ENCODE measurements at regions not wholly inside any gene's neighbourhood (a gene's known extent, or its start where the extent isn't known, plus 50 kb on each side); places are given as distances from the start of the nearest gene placed in this dataset.
"Not testable (repeated sequence)": the region's sequence is repeated elsewhere in the genome, so short reads cannot be mapped to it uniquely, and the experiment has no call there.

DNA sequence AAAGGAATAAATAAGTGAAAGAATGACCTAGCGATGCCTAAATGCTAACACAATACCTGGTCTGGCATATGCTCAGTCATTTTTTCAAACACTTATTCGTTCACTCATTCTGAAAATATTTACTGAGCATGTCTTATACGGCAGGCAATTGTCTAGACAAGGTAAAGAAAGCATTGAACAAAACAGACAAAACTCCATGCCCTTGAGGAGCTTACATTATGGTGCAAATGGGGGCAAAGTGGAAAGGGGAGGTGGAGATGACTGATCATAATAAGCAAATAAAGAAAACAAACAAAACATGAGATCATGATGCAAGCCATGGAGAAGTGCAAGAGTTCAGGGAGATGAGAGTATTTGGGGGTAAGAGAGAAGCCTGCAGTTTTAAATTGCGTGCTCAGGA, 334.6 kb upstream of the PPARGC1A start:
- no peak for ATAC-seq (replicated peaks in 6 of 8)
- H3K4me3 ChIP-seq: no peak overlapping the region
- no peak overlapping the region for H3K27ac ChIP-seq
- WGBS, 10 experiments: 72 to 100% (median 82%) methylated on average over 1 to 4 of the region's 4 CpGs
- in situ Hi-C loops (cut with MboI; ENCODE audit: low pct_unique_long_range_greater_than_20kb in 2 of 9, low sequenced_read_pairs in 9 of 9, unreplicated experiment in 9 of 9): no loop called here
- no peaks in the 10 kb centered on the region for H3K4me1 ChIP-seq (replicated peaks in 1 of 2)

DNA sequence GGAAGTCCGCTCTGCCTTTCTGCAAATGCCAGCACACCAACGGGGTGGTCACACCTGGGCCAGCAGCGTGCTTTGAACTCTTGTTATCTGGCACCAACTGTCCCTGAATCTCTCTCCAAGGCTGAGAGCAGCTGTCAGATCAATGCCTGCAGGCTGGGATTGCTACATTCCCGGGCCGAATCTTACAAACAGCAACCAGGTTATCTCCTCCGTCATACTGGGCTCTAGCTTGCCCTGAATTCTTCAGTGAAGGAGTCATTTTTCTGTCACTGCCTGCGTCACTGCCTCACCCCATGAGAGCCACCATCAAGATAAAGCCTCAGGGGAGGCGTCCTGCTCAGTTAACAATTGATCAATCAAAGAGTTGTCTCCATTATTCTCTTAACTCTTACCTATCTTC, 329.4 kb upstream of the PPARGC1A start:
- Histone ChIP-seq H3K4me3 (no peak overlapping the region), H3K27ac (no peak overlapping the region), H3K4me1 (replicated peaks in 1 of 2) (no peaks in the 10 kb centered on the region)
- in situ Hi-C loops (cut with MboI; ENCODE audit: low pct_unique_long_range_greater_than_20kb in 2 of 9, low sequenced_read_pairs in 9 of 9, unreplicated experiment in 9 of 9): no loop called here
- WGBS, 10 experiments: 60 to 100% (median 83%) methylated on average over 1 to 5 of the region's 8 CpGs; no CpG with 5 or more reads in 1 of the 10 experiments
- ATAC-seq (replicated peaks in 6 of 8): no peak

DNA sequence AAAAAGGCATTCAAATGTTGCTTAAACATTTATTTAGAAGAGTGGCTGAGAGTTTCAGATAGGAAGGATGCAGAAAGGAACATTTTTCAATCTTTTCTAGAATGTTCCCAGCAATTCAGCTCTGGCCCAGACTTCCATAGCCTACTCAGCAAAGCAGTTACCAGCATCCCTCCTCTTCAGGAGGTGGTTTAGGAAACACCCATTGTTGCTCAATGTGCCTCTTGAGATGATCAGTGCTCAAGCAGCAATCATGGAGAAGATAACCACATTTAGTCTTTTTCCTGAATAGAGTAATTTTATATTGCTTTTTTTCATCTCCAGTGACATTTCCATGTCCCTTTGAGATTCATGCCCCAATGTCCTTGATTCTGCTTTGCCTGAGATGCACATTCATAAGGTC, 328.7 kb upstream of the PPARGC1A start:
- no peak for ATAC-seq (replicated peaks in 6 of 8)
- Histone ChIP-seq H3K4me1 (replicated peaks in 1 of 2) (no peaks in the 10 kb centered on the region), H3K4me3 (no peak overlapping the region), H3K27ac (no peak overlapping the region)
- in situ Hi-C loops (cut with MboI; ENCODE audit: low pct_unique_long_range_greater_than_20kb in 2 of 9, low sequenced_read_pairs in 9 of 9, unreplicated experiment in 9 of 9): no loop called here

DNA sequence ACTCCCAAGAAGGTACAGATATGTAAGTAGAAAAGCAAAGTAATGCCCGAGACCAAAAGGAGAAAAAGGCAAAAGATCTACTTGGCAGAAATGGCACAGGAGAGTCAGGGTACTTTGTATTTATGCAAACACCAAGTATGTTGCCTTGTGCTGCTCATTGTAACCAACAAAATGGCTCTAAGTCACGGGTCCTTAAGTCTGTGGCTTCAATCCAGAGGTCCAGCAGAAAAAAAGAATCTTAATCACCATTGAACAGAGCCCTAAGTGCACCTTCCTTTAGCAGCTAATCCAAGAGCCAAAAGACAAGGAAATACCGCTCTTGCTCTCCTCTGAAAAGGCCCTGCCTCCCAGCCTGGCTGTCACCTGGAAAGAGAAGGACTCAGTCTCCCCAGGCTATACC, 324.9 kb upstream of the PPARGC1A start:
- no peaks in the 10 kb centered on the region for H3K4me1 ChIP-seq (replicated peaks in 1 of 2)
- H3K27ac ChIP-seq: no peak overlapping the region
- in situ Hi-C loops (cut with MboI; ENCODE audit: low pct_unique_long_range_greater_than_20kb in 2 of 9, low sequenced_read_pairs in 9 of 9, unreplicated experiment in 9 of 9): no loop called here
- H3K4me3 ChIP-seq: no peak overlapping the region
- no peak for ATAC-seq (replicated peaks in 6 of 8)
- 39 to 100% (median 72%) methylated on average over 1 to 3 of the region's 3 CpGs; no CpG with 5 or more reads in 3 of the 10 experiments for WGBS, 10 experiments

DNA sequence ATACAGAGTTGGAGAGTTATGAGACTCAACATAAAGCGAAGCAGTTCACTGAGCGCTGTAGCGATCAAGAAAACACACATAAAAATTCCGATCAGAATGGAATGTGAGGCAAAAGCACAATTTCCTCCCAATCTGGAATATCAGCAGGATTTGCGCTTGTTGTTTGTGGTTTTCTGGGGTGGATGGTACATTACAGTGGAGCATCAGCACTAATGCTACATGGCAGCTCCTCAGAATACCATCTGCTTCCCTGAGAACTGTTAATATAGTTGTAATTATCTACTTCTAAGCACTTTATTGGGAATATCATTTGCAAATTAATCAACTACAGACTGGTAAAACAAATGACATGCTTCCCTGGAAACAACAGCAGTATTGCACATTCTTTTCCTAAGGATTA, 324.1 kb upstream of the PPARGC1A start:
- Histone ChIP-seq H3K4me3 (no peak overlapping the region), H3K27ac (no peak overlapping the region), H3K4me1 (replicated peaks in 1 of 2) (no peaks in the 10 kb centered on the region)
- 57 to 100% (median 75%) methylated on average over 3 to 5 of the region's 5 CpGs; no CpG with 5 or more reads in 1 of the 10 experiments for WGBS, 10 experiments
- in situ Hi-C loops (cut with MboI; ENCODE audit: low pct_unique_long_range_greater_than_20kb in 2 of 9, low sequenced_read_pairs in 9 of 9, unreplicated experiment in 9 of 9): no loop called here
- ATAC-seq (replicated peaks in 6 of 8): no peak

DNA sequence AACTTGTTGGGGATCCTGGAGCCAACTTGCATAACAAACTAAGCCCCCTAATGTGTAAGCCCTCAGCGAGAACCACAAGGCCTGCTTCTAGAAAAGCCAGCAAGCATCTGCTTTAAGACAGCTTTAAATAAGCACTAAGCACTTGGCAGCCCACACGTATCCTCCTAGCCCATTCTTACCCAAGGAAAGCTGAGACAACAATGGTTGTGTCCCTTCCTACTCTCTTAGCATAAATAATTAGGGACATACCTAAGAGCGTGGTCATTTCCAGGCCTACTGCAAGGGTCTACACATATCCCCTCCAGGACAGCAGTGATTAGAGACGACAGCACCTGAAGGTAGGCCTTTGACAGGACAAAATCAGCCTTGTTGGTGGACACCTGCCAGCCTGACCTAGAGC, 322.8 kb upstream of the PPARGC1A start:
- no peaks in the 10 kb centered on the region for H3K4me1 ChIP-seq (replicated peaks in 1 of 2)
- ATAC-seq (replicated peaks in 6 of 8): no peak
- no peak overlapping the region for H3K27ac ChIP-seq
- no peak overlapping the region for H3K4me3 ChIP-seq
- 69 to 100% (median 88%) methylated on average over 1 to 4 of the region's 4 CpGs; no CpG with 5 or more reads in 2 of the 10 experiments for WGBS, 10 experiments
- in situ Hi-C loops (cut with MboI; ENCODE audit: low pct_unique_long_range_greater_than_20kb in 2 of 9, low sequenced_read_pairs in 9 of 9, unreplicated experiment in 9 of 9): no loop called here

DNA sequence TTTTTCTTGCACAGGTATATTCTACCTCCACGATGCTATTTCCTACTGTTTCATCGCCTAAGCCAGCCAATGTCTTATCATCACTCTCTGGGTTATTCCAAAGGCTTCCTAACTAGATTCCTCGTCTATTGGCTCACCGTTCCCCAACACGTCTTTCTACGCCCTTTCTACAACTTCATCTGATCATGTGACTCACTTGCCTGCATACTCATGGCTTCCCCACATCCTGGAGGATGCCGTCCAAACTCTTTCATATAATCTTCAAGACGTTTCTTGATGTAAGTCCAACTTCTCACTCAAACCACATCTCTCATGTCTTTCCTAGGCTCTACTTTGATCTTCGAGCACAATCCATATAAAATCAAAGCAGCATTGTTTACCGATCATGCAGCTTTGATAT, 322.0 kb upstream of the PPARGC1A start:
- Histone ChIP-seq H3K27ac (no peak overlapping the region), H3K4me3 (no peak overlapping the region), H3K4me1 (replicated peaks in 1 of 2) (no peaks in the 10 kb centered on the region)
- in situ Hi-C loops (cut with MboI; ENCODE audit: low pct_unique_long_range_greater_than_20kb in 2 of 9, low sequenced_read_pairs in 9 of 9, unreplicated experiment in 9 of 9): no loop called here
- WGBS, 10 experiments: 67 to 100% (median 90%) methylated on average over 2 to 10 of the region's 10 CpGs; no CpG with 5 or more reads in 1 of the 10 experiments
- no peak for ATAC-seq (replicated peaks in 6 of 8)

DNA sequence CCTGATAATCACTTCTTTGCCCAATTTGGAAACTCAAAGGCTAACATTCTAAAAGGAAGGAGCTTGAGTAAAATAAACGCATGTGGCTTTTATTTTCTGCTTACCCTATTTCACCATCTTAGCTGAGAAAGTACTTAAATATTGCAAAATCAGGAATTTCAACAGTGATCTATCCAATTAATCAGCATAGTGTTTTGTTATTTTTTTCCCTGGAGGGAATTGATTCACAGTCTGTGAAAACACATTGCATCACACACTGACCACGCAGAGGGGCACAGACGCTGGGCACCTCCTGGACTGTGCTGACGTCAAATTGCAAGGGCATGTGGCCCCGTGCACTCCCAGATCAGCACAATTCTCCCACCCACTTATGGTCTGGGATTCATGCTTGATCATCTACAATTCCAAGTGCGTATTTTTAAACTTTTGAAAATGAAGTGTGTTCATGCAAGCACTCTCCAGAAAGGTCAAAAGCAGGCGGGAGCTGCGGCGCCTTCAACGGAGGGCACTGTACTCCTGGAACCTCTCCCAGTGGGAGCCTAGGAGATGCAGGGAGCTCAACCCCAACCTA, 320.6 kb upstream of the PPARGC1A start:
- H3K27ac ChIP-seq: no peak overlapping the region
- in situ Hi-C loops (cut with MboI; ENCODE audit: low pct_unique_long_range_greater_than_20kb in 2 of 9, low sequenced_read_pairs in 9 of 9, unreplicated experiment in 9 of 9): no loop called here

DNA sequence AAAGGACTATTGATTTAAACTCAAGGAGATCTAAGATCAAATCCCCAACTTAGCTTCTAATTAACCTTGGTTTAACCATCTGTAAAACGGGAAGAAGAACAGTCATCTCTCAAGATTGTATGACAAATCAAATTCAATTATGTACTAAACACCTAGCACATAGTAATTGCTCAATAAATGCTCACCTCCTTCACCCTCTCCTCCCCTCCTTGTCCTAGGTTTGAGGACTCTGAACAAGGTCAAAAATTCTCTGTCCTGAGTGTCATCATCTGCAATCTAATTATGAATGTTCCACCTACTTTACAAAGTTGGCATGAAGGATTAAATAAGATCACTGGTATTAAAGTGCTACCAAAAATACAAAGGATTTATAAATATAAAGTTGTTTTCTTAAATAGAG, 320.1 kb upstream of the PPARGC1A start:
- Histone ChIP-seq H3K27ac (no peak overlapping the region), H3K4me3 (no peak overlapping the region), H3K4me1 (replicated peaks in 1 of 2) (no peaks in the 10 kb centered on the region)
- in situ Hi-C loops (cut with MboI; ENCODE audit: low pct_unique_long_range_greater_than_20kb in 2 of 9, low sequenced_read_pairs in 9 of 9, unreplicated experiment in 9 of 9): no loop called here
- no peak for ATAC-seq (replicated peaks in 6 of 8)
- 0 to 77% (median 63%) methylated on average over 1 of the region's 1 CpG; no CpG with 5 or more reads in 5 of the 10 experiments for WGBS, 10 experiments

More for the DNA sequence above, 320.6 kb upstream of the PPARGC1A start:
- Histone ChIP-seq H3K4me1 (replicated peaks in 1 of 2) (no peaks in the 10 kb centered on the region), H3K4me3 (no peak overlapping the region)
- WGBS, 10 experiments: 0 to 100% (median 83%) methylated on average over 1 to 10 of the region's 10 CpGs
- peak in 4 of 8 experiments; percentile 61 to 99 (median 98) for ATAC-seq (replicated peaks in 6 of 8)

DNA sequence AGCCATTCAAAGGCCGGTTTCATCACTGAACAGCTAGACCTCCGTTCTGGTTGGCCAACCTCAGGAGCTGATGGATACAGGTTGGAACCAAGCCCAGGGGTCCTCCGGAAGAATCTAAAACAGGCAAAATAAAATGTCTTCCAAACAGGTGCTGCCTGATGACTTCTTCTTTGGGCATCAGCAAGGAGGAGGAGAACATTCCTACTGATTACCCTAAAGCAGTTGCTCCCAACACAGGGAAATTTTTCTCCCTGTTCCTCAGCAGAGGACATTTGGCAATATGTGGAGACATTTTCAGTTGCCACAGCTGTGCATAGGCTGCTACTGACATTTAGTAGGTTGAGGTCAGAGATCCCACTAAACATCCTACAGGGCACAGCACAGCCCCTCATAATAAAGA, 319.3 kb upstream of the PPARGC1A start:
- WGBS, 10 experiments: 75 to 100% (median 94%) methylated on average over 1 to 3 of the region's 3 CpGs; no CpG with 5 or more reads in 5 of the 10 experiments
- Histone ChIP-seq H3K4me3 (no peak overlapping the region), H3K4me1 (replicated peaks in 1 of 2) (no peaks in the 10 kb centered on the region), H3K27ac (no peak overlapping the region)
- in situ Hi-C loops (cut with MboI; ENCODE audit: low pct_unique_long_range_greater_than_20kb in 2 of 9, low sequenced_read_pairs in 9 of 9, unreplicated experiment in 9 of 9): no loop called here
- ATAC-seq (replicated peaks in 6 of 8): no peak

DNA sequence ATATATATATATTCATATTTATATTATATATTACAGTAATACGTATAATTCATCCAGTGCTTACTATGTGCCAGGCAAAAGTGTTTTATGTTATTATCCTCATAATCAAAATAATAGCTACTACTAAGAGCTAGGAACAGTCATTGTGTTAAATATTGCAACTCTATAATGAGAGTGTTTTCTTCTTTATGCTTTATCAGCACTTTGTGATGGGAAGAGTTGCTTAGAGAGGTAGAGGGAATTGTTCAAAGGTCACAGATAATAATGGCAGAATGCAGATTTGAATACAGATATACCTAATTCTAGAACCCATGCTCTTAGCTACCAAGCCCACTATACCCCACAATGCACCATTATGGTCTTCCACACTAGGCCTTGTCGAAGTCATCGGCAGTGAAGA, 318.8 kb upstream of the PPARGC1A start:
- 67 to 100% (median 89%) methylated on average over 1 to 3 of the region's 3 CpGs for WGBS, 10 experiments
- H3K4me1 ChIP-seq (replicated peaks in 1 of 2): no peaks in the 10 kb centered on the region
- in situ Hi-C loops (cut with MboI; ENCODE audit: low pct_unique_long_range_greater_than_20kb in 2 of 9, low sequenced_read_pairs in 9 of 9, unreplicated experiment in 9 of 9): no loop called here
- H3K4me3 ChIP-seq: no peak overlapping the region
- ATAC-seq (replicated peaks in 6 of 8): no peak
- no peak overlapping the region for H3K27ac ChIP-seq

DNA sequence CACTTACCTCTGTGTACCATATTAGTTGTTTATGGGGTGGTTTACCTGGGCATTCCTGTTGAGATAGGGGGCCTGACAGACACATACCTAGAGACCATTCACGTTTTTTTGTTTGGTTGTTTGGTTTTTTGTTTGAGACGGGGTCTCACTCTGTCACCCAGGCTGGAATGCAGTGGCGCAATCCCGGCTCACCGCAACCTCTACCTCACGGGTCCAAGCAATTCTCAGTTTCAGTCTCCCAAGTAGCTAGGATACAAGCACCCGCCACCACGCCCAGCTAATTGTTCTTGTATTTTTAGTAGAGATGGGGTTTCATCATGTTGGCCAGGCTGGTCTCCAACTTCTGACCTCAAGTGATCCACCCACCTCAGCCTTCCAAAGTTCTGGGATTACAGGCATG, 314.9 kb upstream of the PPARGC1A start:
- H3K4me1 ChIP-seq (replicated peaks in 1 of 2); ATAC-seq (replicated peaks in 6 of 8); H3K27ac ChIP-seq; H3K4me3 ChIP-seq; in situ Hi-C loops (cut with MboI; ENCODE audit: low pct_unique_long_range_greater_than_20kb in 2 of 9, low sequenced_read_pairs in 9 of 9, unreplicated experiment in 9 of 9): not testable (repeated sequence)
- 51 to 100% (median 87%) methylated on average over 3 to 8 of the region's 8 CpGs; no CpG with 5 or more reads in 6 of the 10 experiments for WGBS, 10 experiments

DNA sequence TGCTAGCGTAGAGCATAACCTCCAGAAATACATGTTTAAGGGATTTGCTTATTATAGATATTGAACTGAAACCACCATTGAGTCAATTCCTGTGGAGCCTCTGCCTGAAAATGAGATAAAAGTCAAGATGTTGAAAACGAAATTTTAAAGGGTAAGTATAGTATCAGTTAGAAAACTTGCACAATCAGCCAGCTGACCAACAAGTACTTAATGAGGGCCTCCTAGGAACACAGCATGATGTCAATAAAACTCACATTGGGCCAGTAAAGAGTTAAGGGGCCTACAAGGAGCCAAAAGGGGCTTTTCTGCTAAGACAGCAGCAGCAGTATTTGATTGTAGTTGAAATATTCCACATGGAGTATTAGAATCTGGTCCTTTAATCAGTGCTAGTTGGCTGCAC, 314.1 kb upstream of the PPARGC1A start:
- ATAC-seq (replicated peaks in 6 of 8): no peak
- H3K4me1 ChIP-seq (replicated peaks in 1 of 2): no peaks in the 10 kb centered on the region
- in situ Hi-C loops (cut with MboI; ENCODE audit: low pct_unique_long_range_greater_than_20kb in 2 of 9, low sequenced_read_pairs in 9 of 9, unreplicated experiment in 9 of 9): no loop called here
- H3K27ac ChIP-seq: no peak overlapping the region
- WGBS, 10 experiments: 17 to 100% (median 54%) methylated on average over 1 to 2 of the region's 2 CpGs; no CpG with 5 or more reads in 2 of the 10 experiments
- H3K4me3 ChIP-seq: no peak overlapping the region

DNA sequence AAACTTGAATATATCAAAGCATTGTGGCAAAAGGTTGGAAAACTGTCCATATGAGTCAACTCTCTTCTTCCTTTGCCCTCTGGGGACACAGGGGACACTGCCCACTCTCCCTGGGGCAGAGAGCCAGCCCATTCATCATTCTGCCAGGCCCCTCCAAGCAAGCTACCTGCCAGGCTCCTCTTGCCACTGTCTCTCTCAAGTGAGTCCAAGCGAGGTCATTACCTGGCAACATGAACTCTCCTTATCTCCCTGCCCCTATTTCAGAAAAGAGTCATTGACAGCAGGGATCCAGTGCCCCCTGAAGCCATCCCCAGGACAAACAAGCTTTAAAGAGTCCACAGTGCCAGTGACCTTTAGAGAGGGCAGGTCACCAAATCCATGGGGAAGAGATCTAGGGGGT, 312.7 kb upstream of the PPARGC1A start:
- in situ Hi-C loops (cut with MboI; ENCODE audit: low pct_unique_long_range_greater_than_20kb in 2 of 9, low sequenced_read_pairs in 9 of 9, unreplicated experiment in 9 of 9): no loop called here
- Histone ChIP-seq H3K4me3 (no peak overlapping the region), H3K27ac (no peak overlapping the region), H3K4me1 (replicated peaks in 1 of 2) (no peaks in the 10 kb centered on the region)
- no peak for ATAC-seq (replicated peaks in 6 of 8)
- WGBS, 10 experiments: 0 to 100% methylated on average over 1 of the region's 1 CpG; no CpG with 5 or more reads in 8 of the 10 experiments

All from motor neuron (in vitro differentiated cells).